ENCODE measurements at regions not wholly inside any gene's neighbourhood (a gene's known extent, or its start where the extent isn't known, plus 50 kb on each side); places are given as distances from the start of the nearest gene placed in this dataset.

DNA sequence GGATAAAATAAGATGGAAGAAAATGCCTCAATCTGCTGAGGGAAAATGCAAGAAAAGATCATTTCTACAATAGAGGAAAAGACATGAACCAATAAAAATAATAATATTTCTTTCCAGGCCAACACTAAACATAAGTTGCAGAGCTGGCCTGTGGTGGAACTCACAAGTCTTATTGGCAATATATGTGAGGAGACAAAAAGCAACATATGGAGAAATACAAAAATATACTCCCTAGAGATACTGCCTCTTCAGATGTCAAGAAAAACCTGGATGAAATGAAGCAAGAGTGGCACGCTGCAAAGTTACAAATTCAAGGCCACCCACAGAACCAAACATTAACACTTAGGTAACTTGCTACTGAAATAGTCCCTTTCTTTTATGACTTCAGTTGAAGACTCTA is 264.9 kb upstream of the FMN2 start:
- no peaks in the 10 kb centered on the region for H3K36me3 ChIP-seq (ENCODE audit: low read depth, low read length)
- BruUV-seq (replicated peaks) = no TSS peak
- H3F3A ChIP-seq (ENCODE audit: low read length, unreplicated experiment) = no peaks in the 10 kb centered on the region
- no peak overlapping the region for H2AFZ ChIP-seq (ENCODE audit: low read length)
- no peaks in the 10 kb centered on the region for H3K4me1 ChIP-seq (ENCODE audit: insufficient read depth, low read length)
- H3K27ac ChIP-seq (ENCODE audit: low read length) = no peak overlapping the region
- ChIA-PET CTCF (no interaction called here), POLR2A (ENCODE audit: unreplicated experiment) (no interaction called here)
- ATAC-seq (no peak), DNase-seq (no peak)
- H3K4me2 ChIP-seq (ENCODE audit: low read length) = no peak overlapping the region
- H3K4me3 ChIP-seq (ENCODE audit: low read length) = no peak overlapping the region
- H4K20me1 ChIP-seq (ENCODE audit: low read length) = no peaks in the 10 kb centered on the region
- H3K9me3 ChIP-seq (ENCODE audit: low read length) = no peaks in the 10 kb centered on the region
- no peaks in the 10 kb centered on the region for H3K79me2 ChIP-seq (ENCODE audit: low read length)
- no peak overlapping the region for H3K9ac ChIP-seq (ENCODE audit: low read length)
- H3K9me2 ChIP-seq (replicated peaks; ENCODE audit: low read length) = no peaks in the 10 kb centered on the region
- TF ChIP-seq EZH2phosphoT487 (IDR thresholded peaks at IDR 0.05; ENCODE audit: borderline replicate concordance, low read length) (no peak), EZH2 (IDR thresholded peaks at IDR 0.05; ENCODE audit: low read length, unreplicated experiment) (no peak)
- TF ChIP-seq, protein P1, sequence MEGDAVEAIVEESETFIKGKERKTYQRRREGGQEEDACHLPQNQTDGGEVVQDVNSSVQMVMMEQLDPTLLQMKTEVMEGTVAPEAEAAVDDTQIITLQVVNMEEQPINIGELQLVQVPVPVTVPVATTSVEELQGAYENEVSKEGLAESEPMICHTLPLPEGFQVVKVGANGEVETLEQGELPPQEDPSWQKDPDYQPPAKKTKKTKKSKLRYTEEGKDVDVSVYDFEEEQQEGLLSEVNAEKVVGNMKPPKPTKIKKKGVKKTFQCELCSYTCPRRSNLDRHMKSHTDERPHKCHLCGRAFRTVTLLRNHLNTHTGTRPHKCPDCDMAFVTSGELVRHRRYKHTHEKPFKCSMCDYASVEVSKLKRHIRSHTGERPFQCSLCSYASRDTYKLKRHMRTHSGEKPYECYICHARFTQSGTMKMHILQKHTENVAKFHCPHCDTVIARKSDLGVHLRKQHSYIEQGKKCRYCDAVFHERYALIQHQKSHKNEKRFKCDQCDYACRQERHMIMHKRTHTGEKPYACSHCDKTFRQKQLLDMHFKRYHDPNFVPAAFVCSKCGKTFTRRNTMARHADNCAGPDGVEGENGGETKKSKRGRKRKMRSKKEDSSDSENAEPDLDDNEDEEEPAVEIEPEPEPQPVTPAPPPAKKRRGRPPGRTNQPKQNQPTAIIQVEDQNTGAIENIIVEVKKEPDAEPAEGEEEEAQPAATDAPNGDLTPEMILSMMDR (conservative IDR thresholded peaks at IDR 0.05; ENCODE audit: low read depth, low read length) = no peak
- intact Hi-C loops (cut with micrococcal nuclease) = no loop called here
- no peaks in the 10 kb centered on the region for H3K27me3 ChIP-seq (ENCODE audit: low read length)

DNA sequence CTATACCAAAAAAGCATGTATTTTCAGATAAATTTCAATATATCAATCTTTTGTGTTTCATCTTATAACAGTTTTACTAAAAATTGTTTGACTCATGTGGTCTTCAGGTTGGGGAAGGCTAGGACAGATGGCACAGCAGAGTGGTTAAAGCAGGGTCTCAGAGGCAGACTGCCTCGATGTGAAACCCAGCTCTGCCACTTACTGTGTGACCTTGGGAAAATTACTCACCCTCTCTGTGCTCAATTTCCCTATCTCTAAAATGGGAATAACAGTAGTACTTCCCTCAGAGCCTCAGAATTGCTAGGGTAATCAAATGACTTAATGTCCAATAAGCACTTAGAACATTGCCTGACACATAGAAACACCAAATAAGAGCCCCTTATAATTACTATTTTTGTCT is 262.1 kb upstream of the FMN2 start:
- no peak for DNase-seq
- ChIA-PET CTCF (no interaction called here), POLR2A (ENCODE audit: unreplicated experiment) (no interaction called here)
- no peak for ATAC-seq
- intact Hi-C loops (cut with micrococcal nuclease) = no loop called here
- Histone ChIP-seq H3K9me3 (ENCODE audit: low read length) (no peaks in the 10 kb centered on the region), H3F3A (ENCODE audit: low read length, unreplicated experiment) (no peaks in the 10 kb centered on the region), H4K20me1 (ENCODE audit: low read length) (no peaks in the 10 kb centered on the region), H3K36me3 (ENCODE audit: low read depth, low read length) (no peaks in the 10 kb centered on the region), H3K4me1 (ENCODE audit: insufficient read depth, low read length) (0 out of 2 replicates have a peak, but pooled peaks cover 6% of the 10 kb centered on the region), H3K79me2 (ENCODE audit: low read length) (no peaks in the 10 kb centered on the region), H3K4me3 (ENCODE audit: low read length) (no peak overlapping the region), H3K9ac (ENCODE audit: low read length) (no peak overlapping the region), H3K27ac (ENCODE audit: low read length) (no peak overlapping the region), H2AFZ (ENCODE audit: low read length) (no peak overlapping the region), H3K4me2 (ENCODE audit: low read length) (no peak overlapping the region), H3K27me3 (ENCODE audit: low read length) (no peaks in the 10 kb centered on the region), H3K9me2 (replicated peaks; ENCODE audit: low read length) (no peaks in the 10 kb centered on the region)
- BruUV-seq (replicated peaks) = no TSS peak
- TF ChIP-seq, protein P1 (conservative IDR thresholded peaks at IDR 0.05; ENCODE audit: low read depth, low read length) = no peak
- TF ChIP-seq EZH2 (IDR thresholded peaks at IDR 0.05; ENCODE audit: low read length, unreplicated experiment) (no peak), EZH2phosphoT487 (IDR thresholded peaks at IDR 0.05; ENCODE audit: borderline replicate concordance, low read length) (no peak)

DNA sequence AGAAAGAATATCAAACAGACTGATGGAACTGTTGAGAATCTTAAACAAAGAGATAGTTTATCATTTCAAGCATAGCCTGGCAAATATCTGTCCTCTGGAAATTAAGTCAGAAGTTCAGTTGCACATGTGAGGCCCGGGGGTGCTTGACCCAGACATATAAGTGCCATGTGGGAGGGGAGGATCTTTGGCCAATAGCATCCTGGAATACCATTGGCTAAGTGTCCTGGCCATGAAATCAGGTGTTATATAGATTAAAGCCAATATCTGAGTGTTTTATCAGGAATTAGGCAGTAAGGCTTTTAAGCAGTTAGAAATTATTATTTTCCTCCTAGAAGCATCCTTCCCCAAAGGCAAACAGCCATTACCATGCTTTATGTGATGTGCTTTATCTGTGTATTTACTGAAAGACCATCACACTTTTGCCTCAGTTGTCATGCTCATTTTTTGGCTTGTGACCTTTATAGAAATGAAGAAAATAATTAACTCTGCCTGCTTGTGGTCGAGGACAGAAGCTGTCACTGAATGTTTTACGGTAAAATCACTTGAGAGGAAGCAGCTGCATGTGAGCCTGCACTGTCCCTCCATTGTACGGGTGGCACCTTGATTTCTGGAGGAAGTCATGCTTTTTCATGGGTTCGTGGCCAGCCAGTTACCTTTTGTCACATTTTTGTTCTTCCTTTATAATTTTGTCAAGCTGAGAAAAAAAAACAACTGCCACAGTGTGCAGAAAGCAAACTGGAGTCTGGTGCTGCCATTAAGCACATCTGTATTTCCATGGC is 259.9 kb upstream of the FMN2 start:
- TF ChIP-seq EZH2 (IDR thresholded peaks at IDR 0.05; ENCODE audit: low read length, unreplicated experiment) (no peak), EZH2phosphoT487 (IDR thresholded peaks at IDR 0.05; ENCODE audit: borderline replicate concordance, low read length) (no peak)
- TF ChIP-seq, protein P1 (conservative IDR thresholded peaks at IDR 0.05; ENCODE audit: low read depth, low read length) = no peak
- Histone ChIP-seq H3K36me3 (ENCODE audit: low read depth, low read length) (no peaks in the 10 kb centered on the region), H4K20me1 (ENCODE audit: low read length) (no peaks in the 10 kb centered on the region), H3K4me2 (ENCODE audit: low read length) (no peak overlapping the region), H3K9me2 (replicated peaks; ENCODE audit: low read length) (no peaks in the 10 kb centered on the region), H3K9ac (ENCODE audit: low read length) (no peak overlapping the region), H2AFZ (ENCODE audit: low read length) (no peak overlapping the region), H3K9me3 (ENCODE audit: low read length) (no peaks in the 10 kb centered on the region), H3K27me3 (ENCODE audit: low read length) (no peaks in the 10 kb centered on the region), H3K79me2 (ENCODE audit: low read length) (no peaks in the 10 kb centered on the region), H3F3A (ENCODE audit: low read length, unreplicated experiment) (no peaks in the 10 kb centered on the region), H3K4me3 (ENCODE audit: low read length) (no peak overlapping the region), H3K4me1 (ENCODE audit: insufficient read depth, low read length) (0 out of 2 replicates have a peak, but pooled peaks cover 6% of the 10 kb centered on the region), H3K27ac (ENCODE audit: low read length) (no peak overlapping the region)
- ChIA-PET POLR2A (ENCODE audit: unreplicated experiment) (no interaction called here), CTCF (no interaction called here)
- ATAC-seq = no peak
- DNase-seq = no peak
- no TSS peak for BruUV-seq (replicated peaks)
- intact Hi-C loops (cut with micrococcal nuclease) = loop anchor here (2.0 kb wide), 1 partner anchor 17 kb away; no protein-coding TSS in a partner anchor

Measured in PC-3 (cell line).